HepG2 (cell line): ENCODE measurements at regions not wholly inside any gene's neighbourhood (a gene's known extent, or its start where the extent isn't known, plus 50 kb on each side); places are given as distances from the start of the nearest gene placed in this dataset.

Source experiments
- CBX5 ChIP-seq: sonication (generic); formaldehyde crosslinking; IDR thresholded peaks from 2 replicates; pipeline ENCODE4 v1.4.0; 2020; ENCODE audit warnings: missing genetic modification reagents, borderline replicate concordance
- CHD2 ChIP-seq: IDR thresholded peaks from 2 replicates; pipeline ENCODE4 v1.6.1; 2011; ENCODE audit warnings: low read depth, low read length, improper control_type of control experiment
- CREB1 ChIP-seq, 2 experiments: fragments of 450-650 bp in 1 of 2; IDR thresholded peaks; 2 replicates each; pipeline ENCODE4 v1.6.1; 2016 to 2017; ENCODE audit warnings: control low read depth in 1 of 2, mild to moderate bottlenecking in 1 of 2, missing compliant biosample characterization in 1 of 2, missing genetic modification characterization in 1 of 2
- CTCF ChIP-seq: sonication (generic); formaldehyde crosslinking; IDR thresholded peaks from 2 replicates; pipeline ENCODE4 v1.5.0; 2020; ENCODE audit warnings: mild to moderate bottlenecking, missing genetic modification reagents, moderate library complexity
- EP300 ChIP-seq, 3 experiments: sonication (generic) in 1 of 3; formaldehyde crosslinking in 1 of 3; IDR thresholded peaks; 2 replicates each; pipeline versions ENCODE4 v1.5.1 to v1.6.1; 2011 to 2020; ENCODE audit warnings: low read depth in 2 of 3, low read length in 2 of 3, borderline replicate concordance in 1 of 3, improper control_type of control experiment in 1 of 3, mild to moderate bottlenecking in 1 of 3, missing genetic modification reagents in 1 of 3, moderate library complexity in 1 of 3
- ESRRA ChIP-seq: sonication (generic); formaldehyde crosslinking; IDR thresholded peaks from 2 replicates; pipeline ENCODE4 v1.5.1; 2020; ENCODE audit warnings: mild to moderate bottlenecking, low read depth, missing genetic modification reagents
- EZH2 ChIP-seq: conservative IDR thresholded peaks from 2 replicates; pipeline ENCODE4 v1.6.1; 2012; ENCODE audit warnings: mild to moderate bottlenecking, low read depth, low read length, moderate library complexity
- MAX ChIP-seq: IDR thresholded peaks from 2 replicates; pipeline ENCODE4 v1.6.1; 2012; ENCODE audit warnings: inconsistent platforms
- MLX ChIP-seq: IDR thresholded peaks from 2 replicates; pipeline ENCODE4 v1.6.1; 2016
- SCMH1 ChIP-seq: sonication (generic); formaldehyde crosslinking; IDR thresholded peaks from 2 replicates; pipeline ENCODE4 v1.9.0; 2021; ENCODE audit warnings: missing genetic modification reagents, mild to moderate bottlenecking, borderline replicate concordance
- ZNF674 ChIP-seq: sonication (generic); formaldehyde crosslinking; IDR thresholded peaks from 2 replicates; pipeline ENCODE4 v1.5.0; 2020; ENCODE audit warnings: low read depth, mild to moderate bottlenecking, missing genetic modification reagents
- ZSCAN20 ChIP-seq: sonication (generic); formaldehyde crosslinking; IDR thresholded peaks from 2 replicates; pipeline ENCODE4 v1.4.0; 2020; ENCODE audit warnings: missing genetic modification reagents, mild to moderate bottlenecking, borderline replicate concordance

- TF ChIP-seq CTCF (CRISPR knock-in tag) (no peak), MAX (no peak), ZNF674 (CRISPR knock-in tag) (no peak), EP300 (IDR thresholded peaks at IDR 0.05; ENCODE audit: low read depth in 2 of 2, low read length in 2 of 2) (no peak), EP300 (CRISPR knock-in tag; IDR thresholded peaks at IDR 0.05; ENCODE audit: borderline replicate concordance) (no peak), ESRRA (CRISPR knock-in tag) (no peak), ZSCAN20 (CRISPR knock-in tag) (no peak), EZH2 (no peak), CHD2 (no peak), SCMH1 (CRISPR knock-in tag) (no peak), MLX (CRISPR knock-in tag) (no peak), CREB1 (IDR thresholded peaks at IDR 0.05) (no peak), CREB1 (CRISPR knock-in tag; IDR thresholded peaks at IDR 0.05) (no peak), CBX5 (CRISPR knock-in tag) (no peak)
Observed at GRCh38 chr4:84147831-84148230, 351.3 kb downstream of the NKX6-1 start.
